HG03442 (cell line): ENCODE measurements at regions not wholly inside any gene's neighbourhood (a gene's known extent, or its start where the extent isn't known, plus 50 kb on each side); places are given as distances from the start of the nearest gene placed in this dataset.

Experiments used
- ATAC-seq: cut with Tn5 transposase; IDR thresholded peaks from one replicate; pipeline ENCODE4 v1.9.1; 2021; ENCODE audit warnings: mild to moderate bottlenecking, moderate library complexity; ENCODE audit not compliant: unreplicated experiment

- ATAC-seq = no peak
These were observed 125.6 kb upstream of the MCTP2 start for GRCh38 chr15:94105760-94106159.

DNA sequence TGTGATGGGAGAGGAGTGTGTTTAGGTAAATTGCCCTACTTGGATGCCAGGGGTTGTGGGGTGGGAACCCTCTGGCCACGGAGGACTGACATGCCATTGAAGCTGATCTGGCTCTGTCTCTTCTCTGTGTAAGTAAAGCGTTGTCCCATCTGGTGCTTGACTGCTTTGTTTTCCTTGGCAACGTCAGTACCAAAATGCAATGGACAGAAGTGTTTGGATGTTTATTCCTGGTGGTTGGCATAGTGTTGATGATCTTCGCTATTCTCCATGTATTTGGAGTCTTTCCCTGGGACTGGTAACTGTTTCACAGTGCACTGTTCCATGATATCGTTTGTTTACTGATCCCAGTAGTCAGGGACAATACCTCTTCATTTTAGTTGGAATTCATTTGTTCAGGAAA is 130.5 kb upstream of the MCTP2 start:
- ATAC-seq = no peak

- ATAC-seq = no peak
These were observed 131.8 kb upstream of the MCTP2 start for GRCh38 chr15:94099574-94099960.

DNA sequence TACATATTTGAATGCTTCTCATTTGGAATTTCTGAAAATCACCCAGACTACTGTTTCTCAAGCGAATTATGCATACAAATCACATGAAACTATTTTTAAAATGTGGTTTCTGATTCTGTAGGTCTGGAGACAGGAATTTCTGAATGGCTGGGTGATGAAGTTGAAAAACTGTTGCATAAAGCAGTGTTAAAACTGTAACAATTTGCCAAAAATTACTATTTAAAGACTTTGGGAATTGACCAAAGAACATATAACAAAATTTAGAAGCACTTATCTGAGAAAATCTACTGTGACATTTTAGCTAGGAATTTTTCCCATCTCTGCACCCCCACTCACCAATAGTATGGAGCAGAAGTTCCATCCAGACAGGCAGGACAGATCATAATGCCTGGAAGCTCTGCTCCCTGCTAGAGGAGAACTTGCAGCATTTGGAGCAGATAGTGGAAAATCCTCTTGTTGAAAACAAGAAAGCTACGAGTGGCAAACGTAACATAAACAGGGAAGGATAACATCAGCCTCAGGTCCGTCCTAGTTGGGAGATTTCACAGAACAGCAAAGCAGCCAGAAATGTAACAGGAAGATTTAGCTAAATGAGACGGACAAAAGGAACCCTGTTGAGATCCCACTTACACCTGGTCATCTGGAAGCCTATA is 132.3 kb upstream of the MCTP2 start:
- no peak for ATAC-seq

DNA sequence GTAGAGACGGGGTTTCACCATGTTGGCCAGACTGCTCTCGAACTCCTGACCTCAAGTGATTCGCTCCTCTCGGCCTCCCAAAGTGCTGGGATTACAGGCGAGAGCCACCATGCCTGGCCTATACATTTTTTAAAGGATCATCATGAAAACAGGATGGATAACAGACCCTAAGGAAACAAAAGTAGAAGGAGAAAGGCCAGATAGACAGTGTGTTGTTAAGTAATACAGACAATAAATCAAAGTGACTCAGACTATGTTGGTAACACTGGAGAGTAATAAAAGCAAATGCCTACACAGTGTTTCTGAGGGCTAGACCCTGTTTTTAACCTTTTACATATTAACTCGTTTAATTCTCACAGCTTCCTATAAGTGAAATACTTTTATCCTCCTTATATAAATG is 133.8 kb upstream of the MCTP2 start:
- ATAC-seq = no peak

DNA sequence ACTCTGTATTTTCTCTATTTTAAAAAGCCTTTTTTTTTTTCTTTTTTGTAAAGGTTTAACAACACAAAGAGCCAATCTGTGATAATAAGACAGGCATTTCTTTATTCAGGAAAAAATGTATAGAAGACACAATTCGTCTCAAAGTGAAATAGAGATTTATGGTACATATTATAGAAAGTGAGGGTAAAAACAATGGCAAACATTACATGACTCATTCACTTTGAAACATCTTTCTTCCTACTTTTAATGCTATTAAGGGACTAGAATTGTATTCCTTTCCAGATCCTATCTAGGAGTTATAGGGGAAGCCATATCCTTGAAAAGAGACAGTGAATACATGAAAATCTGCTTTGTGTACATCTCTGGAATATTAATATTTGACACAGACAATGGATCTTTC is 137.1 kb upstream of the MCTP2 start:
- ATAC-seq = no peak

DNA sequence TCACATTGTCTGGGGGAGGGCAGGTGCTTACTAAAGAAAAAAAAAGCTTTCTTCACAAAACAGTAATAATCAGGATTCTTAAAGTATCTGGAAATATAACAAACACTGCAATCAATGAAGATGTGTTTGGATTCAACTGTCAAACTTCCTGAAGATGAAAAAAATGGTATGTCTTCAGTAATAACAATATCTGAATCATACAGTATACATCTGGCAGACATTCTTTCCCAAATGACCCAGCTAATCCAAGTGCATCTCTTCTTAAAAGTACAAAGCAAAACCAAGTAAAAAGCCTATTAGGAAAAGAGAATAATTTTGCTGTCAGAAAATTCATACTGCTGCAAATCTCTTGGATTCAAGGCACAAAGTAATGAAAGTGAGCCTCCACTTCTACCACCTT is 145.0 kb upstream of the MCTP2 start:
- no peak for ATAC-seq

- ATAC-seq = no peak
These were observed 147.8 kb upstream of the MCTP2 start for GRCh38 chr15:94083467-94084052.

DNA sequence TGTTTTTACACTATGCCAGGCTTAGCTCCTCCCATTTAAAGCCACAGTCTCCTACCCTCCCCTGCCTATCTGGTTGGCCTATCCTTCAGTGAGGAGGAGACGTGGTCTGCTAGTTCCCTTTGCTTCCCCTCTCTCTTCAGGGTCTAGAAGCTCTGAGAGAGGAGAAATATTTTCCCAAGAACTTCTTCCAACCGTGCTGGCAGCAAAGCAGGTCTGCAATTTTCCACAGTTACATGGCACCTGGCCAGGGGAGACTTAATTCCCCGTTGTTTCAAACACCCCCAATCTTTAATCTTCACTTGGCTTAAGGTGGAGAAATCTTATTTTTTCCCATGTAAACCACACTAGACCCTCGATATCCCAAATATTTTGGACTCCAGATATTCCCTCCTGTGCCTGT is 149.5 kb upstream of the MCTP2 start:
- no peak for ATAC-seq

GRCh38 chr15:94080989-94081605 is 150.3 kb upstream of the MCTP2 start:
- ATAC-seq = no peak

DNA sequence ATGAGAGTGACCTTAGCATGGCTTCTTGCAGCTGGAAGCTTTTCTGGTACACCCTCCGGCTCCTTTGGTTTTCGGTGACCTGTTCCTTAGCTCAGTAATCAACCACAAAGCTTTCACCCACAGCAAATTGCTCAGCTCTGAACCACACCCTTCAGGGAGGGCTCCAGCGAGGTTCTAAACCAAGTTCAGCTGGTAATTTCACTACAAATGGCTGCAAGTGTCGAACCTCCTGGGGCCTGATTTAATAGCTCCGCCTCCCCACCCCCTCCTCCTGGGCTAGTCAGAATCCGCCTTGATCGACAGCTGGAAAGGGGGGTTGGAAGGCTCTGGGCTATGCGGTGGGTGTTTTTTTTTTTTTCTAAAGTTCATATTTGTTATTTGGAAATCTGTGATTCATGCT is 150.9 kb upstream of the MCTP2 start:
- ATAC-seq = no peak

- no peak for ATAC-seq
These were observed 151.4 kb upstream of the MCTP2 start for GRCh38 chr15:94079968-94080367.

- ATAC-seq = no peak
These were observed 151.9 kb upstream of the MCTP2 start for GRCh38 chr15:94079459-94079858.

- ATAC-seq = no peak
These were observed 153.4 kb upstream of the MCTP2 start for GRCh38 chr15:94077938-94078337.

DNA sequence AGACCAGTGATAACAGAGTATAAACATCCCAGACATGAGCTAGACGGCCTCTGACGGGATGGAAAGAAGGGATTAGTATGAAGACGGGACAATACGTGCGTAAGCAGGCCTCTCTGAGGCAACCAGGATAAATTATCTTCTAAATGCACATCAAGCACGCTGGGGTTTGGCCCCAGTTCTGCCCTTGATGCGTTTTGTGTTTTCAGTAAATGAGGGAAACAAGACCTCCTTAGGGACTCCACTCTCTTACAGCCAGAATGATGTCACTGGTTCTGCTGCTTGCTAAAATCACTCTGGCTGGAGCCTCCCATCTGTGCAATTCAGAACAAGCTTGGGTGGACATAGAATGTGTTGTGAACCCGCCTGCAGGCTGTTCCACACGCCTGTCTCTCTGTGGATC is 156.0 kb upstream of the MCTP2 start:
- ATAC-seq = no peak

DNA sequence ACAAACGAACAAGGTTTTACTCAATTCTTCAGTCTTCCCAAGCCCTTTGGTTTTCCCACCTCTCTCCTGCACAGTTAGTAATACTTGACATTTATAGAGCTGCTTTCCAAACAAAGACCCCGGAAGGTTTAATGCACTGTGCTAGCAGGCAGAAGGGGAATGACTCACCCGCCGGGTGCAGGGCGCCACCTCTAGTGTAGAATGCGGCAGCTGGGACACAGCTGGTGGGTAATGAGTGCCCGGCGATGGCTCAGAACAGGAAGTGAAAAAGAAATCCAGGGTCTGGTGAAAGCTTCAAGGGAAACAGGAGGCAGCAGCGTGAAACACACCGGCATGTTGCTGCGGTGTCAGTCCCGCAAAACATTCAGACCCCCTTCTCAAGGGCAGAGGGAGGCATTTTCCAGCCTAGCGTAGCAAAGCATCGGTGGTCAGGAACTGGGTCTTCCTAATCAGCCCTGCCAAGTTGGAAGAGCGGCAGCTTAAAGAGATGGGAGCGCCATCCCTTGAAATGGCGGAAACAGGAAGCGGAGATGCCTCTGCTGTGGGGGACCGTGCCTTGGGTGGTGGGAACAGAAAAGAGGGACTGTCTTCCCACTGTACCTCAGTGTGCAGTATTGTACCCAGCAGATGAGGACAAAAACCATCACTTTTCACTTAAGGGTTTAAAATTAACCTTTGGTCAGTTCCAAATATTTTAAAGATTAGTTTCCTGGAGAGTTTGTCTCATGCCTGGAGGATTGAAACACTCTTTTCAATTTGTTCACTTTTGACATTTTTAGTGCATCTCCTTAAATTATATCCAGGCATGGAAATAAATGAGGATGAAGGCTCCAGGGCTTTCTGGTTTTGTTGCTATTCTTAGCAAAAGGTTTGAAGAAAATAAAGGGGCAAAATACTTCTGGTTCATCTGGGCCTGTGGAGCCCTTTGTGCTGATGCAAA is 160.7 kb upstream of the MCTP2 start:
- no peak for ATAC-seq

GRCh38 chr15:94069844-94070243 is 161.5 kb upstream of the MCTP2 start:
- ATAC-seq = no peak

GRCh38 chr15:94066811-94067210 is 164.6 kb upstream of the MCTP2 start:
- ATAC-seq = no peak

GRCh38 chr15:94066046-94066445 is 165.3 kb upstream of the MCTP2 start:
- no peak for ATAC-seq

DNA sequence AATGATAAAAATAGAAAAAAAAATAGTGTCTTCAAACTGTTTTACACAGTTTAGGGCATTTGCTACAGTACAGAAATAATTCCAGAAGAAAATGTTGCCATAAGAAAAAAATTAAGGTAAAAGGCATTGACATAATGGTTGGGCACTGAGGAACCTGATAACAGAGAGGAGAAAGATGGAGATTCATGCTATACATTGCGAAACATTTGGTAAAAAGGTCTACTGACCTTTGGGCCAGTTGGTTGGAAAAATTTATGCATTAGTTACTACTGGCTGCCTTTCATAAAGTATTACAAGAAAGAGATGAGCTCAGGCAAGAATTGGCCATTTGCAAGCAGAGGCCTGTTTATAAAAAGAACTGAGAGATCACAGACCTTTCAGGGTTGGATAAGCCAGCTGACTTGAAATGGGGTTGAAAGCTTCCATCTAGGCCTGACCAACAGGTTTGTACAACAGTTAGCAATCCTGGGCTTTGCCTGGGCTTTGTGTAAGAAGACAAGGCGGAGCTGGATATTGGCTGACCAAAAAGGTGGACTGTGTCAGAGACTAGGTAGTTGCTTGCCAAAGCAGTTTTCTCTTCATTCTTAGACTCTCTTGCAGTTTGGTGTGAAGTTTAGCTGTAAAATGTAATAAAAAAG is 166.6 kb upstream of the MCTP2 start:
- no peak for ATAC-seq

DNA sequence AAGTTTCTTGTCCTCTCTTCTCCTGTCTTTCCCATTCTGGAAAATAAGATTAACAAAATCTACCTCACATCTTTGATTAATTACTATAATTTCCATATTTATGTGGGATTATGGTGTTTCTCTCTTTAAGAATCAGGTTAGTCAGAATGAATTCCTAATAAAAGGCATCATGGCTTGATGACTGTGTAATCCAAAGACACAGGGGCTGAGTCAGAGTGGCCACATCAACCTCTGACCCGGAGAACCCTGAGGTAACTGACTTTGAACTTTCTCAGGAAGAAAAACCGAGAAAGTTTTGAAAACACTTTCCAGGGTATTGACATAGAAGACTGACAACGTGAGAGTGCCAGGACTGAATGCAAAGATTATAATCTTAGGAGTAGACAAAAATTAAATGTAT is 170.3 kb upstream of the MCTP2 start:
- ATAC-seq = no peak
